ENCODE measurements at regions not wholly inside any gene's neighbourhood (a gene's known extent, or its start where the extent isn't known, plus 50 kb on each side); places are given as distances from the start of the nearest gene placed in this dataset.
"Not testable (repeated sequence)": the region's sequence is repeated elsewhere in the genome, so short reads cannot be mapped to it uniquely, and the experiment has no call there.

DNA sequence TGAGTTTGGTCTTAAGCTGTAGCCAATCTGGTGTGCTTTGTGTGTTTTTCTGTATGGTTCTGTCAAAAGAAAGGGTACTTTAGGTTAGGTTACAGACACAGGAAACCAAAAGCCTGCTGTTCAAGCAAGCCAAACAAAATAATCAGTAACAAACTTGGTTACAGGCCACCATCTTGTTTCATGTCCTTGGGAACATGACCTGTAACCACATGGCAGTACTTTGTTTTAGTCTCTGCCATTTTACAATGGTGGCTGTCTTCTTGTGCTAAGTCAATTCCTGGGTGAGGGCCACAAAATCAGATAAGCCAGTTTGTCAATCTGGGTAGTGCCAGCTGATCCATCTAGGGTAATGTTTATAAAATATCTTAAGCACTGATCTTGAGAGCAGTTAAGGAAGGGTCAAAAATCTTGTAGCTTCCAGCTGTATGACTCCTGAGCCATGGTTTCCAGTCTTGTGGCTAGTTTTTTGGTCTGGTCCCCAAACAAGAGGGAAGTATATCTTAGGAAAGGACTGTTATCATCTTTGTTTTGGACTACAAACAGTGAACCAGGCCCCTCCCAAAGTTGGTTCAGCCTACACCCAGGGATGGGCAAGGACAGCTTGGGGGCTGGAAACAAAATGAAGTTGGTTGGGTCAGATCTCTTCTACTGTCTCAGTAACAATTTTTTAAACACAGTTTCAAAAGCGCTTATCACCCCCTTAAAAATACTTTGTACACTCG is 90.0 kb downstream of the IGLL5 start:
- no peak for DNase-seq

GRCh38 chr22:22978637-22979036 is 91.0 kb downstream of the IGLL5 start:
- DNase-seq: no peak

- no peak for DNase-seq
Observed at GRCh38 chr22:22979121-22979724, 91.1 kb upstream of the GNAZ start.

- DNase-seq: no peak
Observed at GRCh38 chr22:22979954-22980353, 90.4 kb upstream of the GNAZ start.

DNA sequence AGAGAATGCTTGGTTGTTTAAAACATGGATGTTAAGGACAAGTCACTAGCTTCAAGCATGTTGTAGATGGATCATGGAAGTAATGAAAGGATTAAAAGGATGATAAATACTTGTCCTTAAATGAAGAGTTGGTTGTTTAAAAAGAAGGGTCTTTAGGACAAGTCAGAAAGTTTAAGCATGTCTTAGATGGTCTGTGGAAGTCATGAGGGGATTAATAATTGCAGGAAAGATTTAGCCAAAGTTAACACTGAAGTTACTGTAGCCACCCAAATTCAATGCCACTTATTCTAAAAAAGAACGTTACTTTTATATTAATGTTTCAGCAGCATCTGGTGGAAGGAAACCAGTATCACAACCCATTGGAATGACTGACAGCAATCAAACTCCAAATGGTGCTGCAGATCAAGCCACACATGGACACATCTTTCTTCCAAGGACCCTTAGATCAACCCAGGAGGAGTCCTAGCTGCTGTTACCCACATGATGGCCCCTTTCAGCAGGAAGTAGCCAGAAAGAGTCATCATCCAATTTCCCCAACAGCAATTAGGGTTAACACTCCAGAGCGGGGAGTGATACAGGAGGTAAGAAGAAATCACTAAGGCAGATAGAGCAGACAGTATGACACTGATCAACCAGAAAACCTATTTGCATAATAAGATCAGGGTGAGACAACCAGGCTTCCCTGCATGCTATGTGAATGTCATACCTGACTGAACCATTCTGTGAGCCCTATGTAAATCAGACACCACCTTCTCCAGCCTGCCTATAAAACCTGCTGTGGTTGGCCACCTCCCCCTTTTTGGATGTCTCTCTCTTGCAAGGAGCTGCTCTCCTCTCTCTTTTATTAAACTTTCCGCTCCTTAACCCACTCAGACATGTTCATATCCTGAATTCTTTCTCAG is 88.4 kb upstream of the GNAZ start:
- no peak for DNase-seq

DNA sequence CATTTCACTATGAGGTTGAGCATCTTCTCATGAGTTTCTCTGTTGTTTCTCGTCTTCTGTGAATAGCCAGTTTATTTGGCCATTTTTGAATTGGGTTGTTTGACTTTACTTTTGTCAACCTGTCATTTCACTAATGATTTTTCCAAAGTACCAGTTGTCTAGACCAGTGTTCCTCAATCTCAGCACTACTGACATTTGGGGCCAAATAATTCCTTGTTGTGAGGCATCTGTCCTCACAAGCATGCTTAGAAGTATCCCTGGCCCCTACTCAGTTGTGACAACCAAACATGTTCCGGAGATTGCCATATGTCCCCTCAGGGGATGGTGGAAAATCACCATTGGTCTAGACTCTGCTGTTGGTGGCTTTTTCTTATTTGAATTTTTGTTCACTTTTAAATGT is 87.7 kb upstream of the GNAZ start:
- no peak for DNase-seq

DNA sequence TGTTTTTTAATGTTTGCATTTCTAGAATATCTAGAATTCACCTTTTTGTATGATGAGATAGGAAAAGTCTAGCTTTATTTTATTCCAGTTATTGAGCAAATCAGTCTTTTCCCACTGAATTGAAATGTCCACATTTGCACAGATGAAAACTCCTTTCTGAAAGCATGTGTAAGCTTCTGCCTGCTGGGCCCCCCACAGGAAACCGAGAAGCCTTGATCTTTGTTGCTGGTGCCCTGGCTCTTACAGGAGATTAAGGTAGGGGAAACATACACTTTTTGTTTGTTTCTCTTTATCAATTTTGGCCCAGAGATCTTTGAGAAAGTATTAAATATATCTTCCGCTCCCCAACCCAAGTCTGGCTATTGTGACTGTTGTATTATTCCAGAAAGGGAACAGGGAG is 87.2 kb upstream of the GNAZ start:
- DNase-seq: no peak

- DNase-seq: no peak
Observed at GRCh38 chr22:22983816-22984215, 86.5 kb upstream of the GNAZ start.

DNA sequence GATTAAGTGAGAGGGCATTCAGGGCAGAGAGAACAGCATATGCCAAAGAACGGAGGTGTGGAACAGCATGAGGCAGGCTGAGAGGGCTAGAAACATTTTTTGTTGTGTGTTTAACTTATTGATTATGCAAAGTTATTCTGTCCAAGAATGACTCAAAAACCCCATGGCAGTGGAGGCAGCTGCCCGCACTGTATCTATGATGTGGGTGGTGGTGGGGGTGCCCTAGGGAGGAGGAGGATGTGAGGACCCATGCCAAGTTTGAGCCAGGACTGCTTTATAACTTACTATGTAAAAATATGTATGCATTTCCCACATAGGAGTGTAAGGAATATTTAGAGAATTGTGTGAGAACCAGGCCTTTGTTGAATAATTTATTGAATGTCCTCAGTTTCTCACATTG is 85.4 kb upstream of the GNAZ start:
- no peak for DNase-seq

DNA sequence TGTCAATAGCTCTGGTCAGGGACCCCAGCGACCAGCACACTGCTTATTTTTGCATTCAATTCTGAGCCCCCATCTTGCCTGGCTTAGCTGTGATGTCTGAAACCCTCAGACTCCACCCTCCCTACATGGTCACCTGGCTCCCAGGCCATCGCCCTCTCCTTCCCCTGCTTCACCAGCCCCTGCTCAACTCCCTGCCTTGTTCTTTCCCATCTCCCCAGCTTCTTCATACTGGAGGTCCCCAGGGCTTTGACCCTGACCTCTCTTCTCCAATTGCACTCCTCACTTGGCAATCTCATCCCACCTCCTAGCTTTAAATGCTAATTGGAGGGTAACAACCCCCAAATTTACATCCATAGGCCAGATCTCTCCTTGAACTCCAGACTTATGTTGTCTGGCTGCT is 84.3 kb upstream of the GNAZ start:
- no peak for DNase-seq

- no peak for DNase-seq
Observed at GRCh38 chr22:22986640-22987039, 83.7 kb upstream of the GNAZ start.

- DNase-seq: no peak
Observed at GRCh38 chr22:22988150-22988549, 82.2 kb upstream of the GNAZ start.

GRCh38 chr22:22988785-22989184 is 81.5 kb upstream of the GNAZ start:
- DNase-seq: no peak

- no peak for DNase-seq
Observed at GRCh38 chr22:22989856-22990255, 80.5 kb upstream of the GNAZ start.

DNA sequence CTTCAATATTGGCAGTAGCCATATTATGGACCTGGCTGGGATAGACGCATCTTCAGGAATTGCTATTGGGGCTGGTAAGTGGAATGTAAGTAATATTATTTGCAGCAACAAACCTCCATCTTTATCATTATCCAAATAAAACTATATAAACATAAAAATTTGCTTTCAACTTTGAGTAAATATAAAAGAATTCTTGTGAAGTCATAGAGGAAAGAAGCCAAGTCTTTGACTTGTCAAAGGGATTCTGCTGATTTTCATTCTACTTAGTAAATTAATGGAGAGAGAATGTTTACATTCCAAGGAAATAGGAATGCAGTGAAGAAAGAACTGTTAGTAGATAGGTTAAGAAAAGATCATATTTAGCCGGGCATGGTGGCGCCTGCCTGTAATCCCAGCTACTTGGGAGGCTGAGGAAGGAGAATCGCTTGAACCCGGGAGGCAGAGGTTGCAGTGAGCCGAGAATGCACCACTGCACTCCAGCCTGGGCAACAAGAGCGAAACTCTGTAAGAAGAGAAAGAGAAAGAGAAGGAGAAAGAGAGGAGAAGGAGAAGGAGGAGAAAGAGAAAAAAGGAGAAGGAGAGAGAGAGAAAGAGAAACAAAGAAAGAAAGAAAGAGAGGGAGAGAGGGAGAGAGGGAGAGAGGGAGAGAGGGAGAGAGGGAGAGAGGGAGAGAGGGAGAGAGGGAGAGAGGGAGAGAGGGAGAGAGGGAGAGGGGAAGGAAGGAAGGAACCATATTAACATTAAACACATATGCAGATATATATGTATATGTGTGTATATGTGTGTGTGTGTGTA is 79.4 kb upstream of the GNAZ start:
- not testable (repeated sequence) for DNase-seq

DNA sequence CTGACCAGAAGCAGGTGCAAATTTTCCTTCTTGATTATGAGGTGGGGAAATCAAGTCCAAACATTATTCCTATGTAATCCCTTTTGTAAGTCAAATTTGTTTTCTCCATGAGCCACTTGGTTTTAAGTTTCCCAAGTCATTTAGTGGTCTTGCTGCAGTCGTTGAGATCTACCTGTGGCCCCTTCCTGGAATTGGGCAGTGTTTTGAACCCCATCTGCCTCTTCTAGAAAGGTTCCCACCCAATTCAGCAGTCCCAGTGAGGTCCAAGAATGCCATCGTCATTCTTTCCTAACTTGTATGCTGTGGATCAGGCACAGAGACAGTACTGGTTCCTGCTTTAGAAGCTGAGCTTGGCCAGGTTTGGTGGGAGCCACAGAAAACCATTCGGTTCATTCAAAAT is 77.8 kb upstream of the GNAZ start:
- DNase-seq: no peak

GRCh38 chr22:22993184-22993583 is 77.1 kb upstream of the GNAZ start:
- no peak for DNase-seq

DNA sequence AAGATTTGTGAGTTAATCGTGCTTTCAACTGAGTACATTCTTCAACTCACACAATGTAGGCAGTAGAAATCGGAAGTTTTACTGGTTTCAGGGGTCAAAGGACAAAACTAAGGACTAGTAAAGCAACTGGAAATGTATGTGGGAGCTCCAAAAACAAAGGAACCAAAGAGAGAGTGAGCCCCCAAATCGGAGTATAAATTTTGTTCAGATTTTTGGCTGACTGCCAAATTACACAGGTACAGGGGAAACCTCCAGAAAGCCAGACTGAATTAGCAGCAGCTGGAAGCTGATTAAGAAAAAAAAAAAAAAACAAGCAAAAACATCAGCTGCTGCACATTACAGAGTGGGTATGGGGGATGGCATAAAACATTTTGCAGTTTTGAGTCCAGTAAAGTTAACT is 75.2 kb upstream of the GNAZ start:
- no peak for DNase-seq

GRCh38 chr22:22996511-22997261 is 73.6 kb upstream of the GNAZ start:
- DNase-seq: no peak

DNA sequence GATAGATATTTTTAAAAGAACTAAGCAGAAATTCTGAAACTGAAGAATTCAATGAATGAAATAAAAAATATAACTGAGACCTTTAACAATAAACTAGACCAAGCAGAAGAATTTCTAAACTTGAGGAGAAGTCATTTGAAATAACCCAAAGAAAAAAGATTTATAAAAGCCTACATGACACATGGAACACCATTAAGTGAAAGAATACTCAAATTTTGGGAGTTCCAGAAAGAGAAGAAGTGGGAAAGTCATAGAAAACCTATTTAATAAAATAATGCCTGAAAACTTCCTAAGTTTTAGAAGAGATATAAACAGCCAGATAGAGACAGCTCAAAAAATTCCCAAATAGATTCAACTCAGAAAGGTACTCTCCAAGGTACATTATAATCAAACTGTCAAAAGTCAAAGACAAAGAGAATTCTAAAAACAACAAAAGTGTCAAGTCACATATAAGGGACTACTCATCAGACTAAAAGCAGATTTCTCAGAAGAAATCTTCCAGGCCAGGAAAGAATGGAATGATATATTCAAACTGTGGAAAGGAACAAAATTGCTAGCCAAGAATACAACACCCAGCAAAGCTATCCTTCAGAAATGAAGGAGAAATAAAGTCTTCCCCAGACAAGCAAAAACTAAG is 72.9 kb upstream of the GNAZ start:
- DNase-seq: no peak

- DNase-seq: no peak
Observed at GRCh38 chr22:22997988-22998387, 72.3 kb upstream of the GNAZ start.

- no peak for DNase-seq
Observed at GRCh38 chr22:22999523-22999922, 70.8 kb upstream of the GNAZ start.

All from CD4-positive, alpha-beta T cell treated with Interleukin-6 for 4 hours (primary cell).